HG03565 (cell line): ENCODE measurements at regions not wholly inside any gene's neighbourhood (a gene's known extent, or its start where the extent isn't known, plus 50 kb on each side); places are given as distances from the start of the nearest gene placed in this dataset.

ENCODE experiments used
- ATAC-seq: cut with Tn5 transposase; IDR thresholded peaks from one replicate; pipeline ENCODE4 v1.9.1; 2021; ENCODE audit warnings: mild to moderate bottlenecking, moderate library complexity; ENCODE audit not compliant: unreplicated experiment

DNA sequence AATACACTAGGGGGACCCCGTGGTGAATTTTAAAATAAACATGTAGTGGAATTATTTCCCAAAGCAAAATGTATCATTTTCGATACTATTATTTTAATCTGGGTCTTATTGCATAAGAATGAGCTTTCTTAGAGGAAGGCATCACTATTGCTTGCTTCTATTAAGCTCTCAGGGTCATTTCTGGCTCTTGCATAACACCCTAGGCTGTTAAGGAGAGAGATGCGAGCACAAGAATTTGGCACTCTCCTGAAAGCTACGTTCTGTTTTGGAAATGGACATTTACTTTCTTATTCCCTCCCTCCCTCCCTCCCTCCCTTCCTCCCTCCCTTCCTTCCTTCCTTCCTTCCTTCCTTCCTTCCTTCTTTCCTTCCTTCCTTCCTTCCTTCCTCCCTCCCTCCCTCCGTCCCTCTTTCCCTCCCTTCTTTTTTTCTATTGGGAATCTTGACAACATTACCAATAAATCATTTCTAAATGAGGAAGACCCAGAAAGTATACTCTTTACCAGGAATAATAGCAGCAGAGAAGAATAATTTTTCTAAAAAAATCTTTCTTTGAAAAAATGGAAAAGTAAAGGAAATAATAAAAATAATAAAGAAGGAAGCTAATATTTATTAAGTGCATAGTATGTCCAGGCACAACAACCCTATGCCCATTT, 83.6 kb upstream of the BDNF start:
- no peak for ATAC-seq

DNA sequence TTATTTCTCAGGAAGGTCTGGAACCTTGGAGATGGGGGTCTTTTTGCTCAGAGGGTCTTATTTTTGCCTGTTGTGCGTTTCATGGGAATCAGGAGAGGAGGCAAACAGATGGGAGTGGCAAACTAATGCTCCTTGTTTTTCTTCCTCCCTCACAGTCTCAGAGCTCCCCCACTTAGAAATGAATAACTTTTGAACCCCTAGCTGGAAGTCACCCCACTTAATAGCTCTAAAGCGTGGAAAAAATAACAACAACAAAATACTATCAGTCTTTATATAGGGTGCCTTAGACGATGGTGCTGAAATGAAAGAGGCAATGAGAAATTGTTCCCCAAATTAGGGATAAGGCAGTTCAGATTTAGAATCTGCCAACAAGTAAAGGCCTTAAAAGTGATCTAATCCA, 76.8 kb upstream of the BDNF start:
- no peak for ATAC-seq

DNA sequence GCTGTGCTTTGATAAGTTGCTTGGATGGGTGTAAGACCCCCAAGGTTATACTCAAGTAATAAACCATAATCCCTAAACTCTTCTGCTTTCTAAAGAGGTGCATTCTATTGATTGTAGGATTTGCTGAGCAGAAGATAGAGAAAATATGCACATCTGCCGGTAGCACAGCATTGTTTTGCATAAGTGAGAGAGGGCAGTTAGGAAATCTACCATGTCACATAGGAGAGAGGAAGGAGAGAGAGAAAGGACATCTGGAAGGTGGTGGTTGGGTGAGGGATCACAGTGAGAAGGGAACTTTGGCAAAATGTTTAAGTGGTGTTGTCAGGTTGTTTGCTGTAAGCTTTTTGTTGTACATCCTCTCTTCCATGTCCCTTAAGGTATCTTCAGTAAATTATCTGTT, 73.6 kb upstream of the BDNF start:
- ATAC-seq = no peak

DNA sequence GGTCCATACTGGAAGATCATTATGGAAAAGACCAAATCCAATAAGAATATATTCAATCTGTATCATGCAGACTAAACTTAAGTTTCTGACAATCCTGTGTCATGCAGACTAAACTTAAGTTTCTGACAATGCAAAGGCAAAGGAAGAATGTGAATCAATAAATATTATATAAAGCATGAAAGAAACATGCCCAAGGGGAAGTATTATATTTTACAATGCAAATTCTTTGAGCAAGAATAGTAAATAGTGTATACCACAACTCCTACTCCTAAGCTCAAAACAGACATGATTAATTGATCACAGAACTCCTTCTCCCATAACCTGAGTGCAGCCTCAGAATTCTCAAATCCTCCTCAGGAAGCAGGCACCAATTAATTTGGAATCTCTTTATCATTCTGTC, 71.3 kb upstream of the BDNF start:
- ATAC-seq = no peak

DNA sequence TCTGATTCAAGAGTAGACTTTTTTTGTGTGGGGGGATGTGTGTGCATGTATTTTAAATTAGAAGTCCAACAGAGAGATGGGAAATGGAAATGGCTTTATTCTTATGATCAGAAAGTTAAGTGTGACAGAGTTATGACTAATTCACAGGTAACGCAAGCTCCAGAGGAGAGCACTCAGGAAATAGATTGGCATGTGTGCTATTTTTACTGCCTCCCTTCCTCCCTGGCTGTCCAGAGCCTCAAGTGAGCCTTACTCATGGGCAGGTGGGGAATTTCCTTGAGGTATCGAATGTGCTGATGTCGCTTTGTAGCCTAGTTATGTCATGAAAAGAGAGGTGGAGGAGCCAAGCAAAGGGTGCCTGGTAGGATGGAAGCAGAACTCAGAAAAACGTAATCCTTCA, 70.3 kb upstream of the BDNF start:
- ATAC-seq = no peak

DNA sequence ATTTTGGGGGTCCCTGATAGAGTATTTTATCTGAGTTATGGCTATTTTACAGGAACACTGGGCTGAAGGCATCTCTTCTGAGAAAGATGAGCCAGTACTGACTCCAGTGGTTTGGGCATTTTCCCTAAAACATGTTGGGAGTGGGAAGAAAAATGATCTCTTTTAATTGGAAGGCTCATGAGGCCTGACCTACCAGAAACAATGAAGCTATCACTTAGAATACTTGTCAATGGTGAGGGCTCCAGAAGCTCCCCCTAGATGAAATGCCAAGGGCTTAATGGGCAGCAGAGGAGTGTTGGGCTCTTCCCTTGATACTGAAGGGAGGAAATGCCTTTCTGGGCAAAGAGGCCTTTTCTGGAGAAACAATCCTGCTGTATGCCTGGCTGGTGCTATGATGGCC, 63.5 kb upstream of the BDNF start:
- ATAC-seq = no peak

DNA sequence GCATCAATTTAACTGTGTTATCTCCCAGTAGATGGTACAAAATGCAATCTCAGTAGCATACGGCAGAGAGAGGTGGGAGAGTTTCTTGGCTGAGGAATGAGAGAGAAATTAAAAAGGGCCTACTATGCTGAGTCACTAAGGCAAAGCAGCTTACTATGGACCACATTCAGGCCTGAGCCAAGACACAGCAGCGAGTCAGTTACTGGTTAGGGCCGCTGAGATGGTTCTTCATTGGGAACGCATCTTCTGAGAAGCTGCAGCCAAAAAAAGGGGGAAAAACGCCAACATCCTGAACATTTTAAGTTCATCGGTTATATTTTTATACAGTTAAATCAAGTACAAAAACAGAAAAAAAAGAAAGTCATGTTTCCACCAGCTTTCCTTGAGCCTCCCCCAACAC, 61.1 kb upstream of the BDNF start:
- ATAC-seq = no peak

DNA sequence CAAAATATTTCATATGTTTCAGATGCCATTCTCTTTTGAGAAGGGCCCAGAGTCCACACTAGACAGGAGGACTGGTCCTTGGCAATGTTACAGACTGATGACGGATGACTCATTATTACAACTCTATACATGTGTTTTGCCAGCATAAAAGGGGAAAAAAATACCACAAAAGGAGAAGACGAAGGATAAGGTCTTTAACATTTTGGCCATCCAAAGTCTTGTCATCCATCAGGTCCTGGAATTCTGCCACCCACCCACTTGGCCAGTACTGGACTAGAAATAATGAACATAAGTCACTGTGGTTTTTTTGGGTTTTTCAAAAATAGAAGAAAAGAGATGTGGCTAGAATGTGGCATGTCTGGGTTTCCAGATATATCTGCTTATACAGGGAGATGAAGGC, 57.7 kb upstream of the BDNF start:
- no peak for ATAC-seq

DNA sequence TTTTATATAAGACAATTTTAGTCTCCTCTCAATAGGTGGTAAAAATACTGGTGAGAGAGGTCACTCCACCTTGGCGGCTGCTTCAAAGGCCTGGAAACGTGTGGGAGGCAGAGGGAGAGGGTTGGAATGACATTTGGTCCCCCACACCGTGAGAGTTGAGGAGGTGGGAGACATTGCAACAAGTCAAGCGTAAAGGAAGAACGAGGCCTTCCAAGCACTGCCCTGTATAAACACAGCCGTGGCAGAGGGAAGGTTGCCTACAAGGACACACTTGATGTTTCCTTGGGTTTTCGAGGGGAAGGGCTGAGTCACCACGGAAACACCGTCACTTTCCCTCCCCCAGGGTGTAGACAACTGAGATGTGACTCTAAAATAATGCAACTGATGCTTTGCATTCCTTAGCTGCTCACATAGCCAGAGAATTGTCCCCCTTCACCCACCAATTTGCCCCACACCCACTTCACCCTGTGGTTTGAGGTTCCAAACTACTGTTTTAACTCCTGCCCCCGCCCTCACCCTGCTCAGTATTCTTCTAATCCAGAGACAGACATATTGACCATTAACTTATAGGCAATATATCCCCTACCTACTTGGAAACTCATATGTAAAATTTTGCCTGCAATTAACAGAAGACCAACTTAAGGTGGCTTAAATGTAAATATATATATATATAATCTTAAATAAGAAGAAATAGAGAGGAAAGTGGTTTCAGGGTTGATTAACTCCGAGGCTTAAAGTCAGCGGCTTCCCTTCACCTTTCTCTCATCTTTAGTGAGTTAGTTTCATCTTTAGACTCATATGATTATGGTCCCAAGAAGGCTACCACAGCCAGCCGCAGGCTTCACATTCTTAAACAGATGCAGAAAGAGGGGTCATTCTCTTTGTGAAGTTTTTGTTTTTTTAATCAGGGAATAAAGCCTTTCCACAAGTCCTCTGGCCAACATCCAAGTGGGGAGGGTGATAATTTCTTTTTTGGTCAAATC, 54.1 kb upstream of the BDNF start:
- peak; percentile 85 for ATAC-seq
